ENCODE measurements at regions not wholly inside any gene's neighbourhood (a gene's known extent, or its start where the extent isn't known, plus 50 kb on each side); places are given as distances from the start of the nearest gene placed in this dataset.

- H3K27me3 ChIP-seq (ENCODE audit: control insufficient read depth, insufficient read depth, low read length): no peaks in the 10 kb centered on the region
- no peak for DNase-seq
- no peak overlapping the region for H3K4me3 ChIP-seq (ENCODE audit: insufficient read depth, low read depth, low read length)
- H3K36me3 ChIP-seq (replicated peaks; ENCODE audit: control insufficient read depth, insufficient read depth, low read length): no peaks in the 10 kb centered on the region
These were observed 185.3 kb upstream of the UBE2E2 start for GRCh38 chr3:23017801-23018200.

GRCh38 chr3:23019596-23020300, 183.4 kb upstream of the UBE2E2 start:
- no peak overlapping the region for H3K4me3 ChIP-seq (ENCODE audit: insufficient read depth, low read depth, low read length)
- H3K36me3 ChIP-seq (replicated peaks; ENCODE audit: control insufficient read depth, insufficient read depth, low read length): no peaks in the 10 kb centered on the region
- no peak for DNase-seq
- H3K27me3 ChIP-seq (ENCODE audit: control insufficient read depth, insufficient read depth, low read length): no peaks in the 10 kb centered on the region

- no peaks in the 10 kb centered on the region for H3K36me3 ChIP-seq (replicated peaks; ENCODE audit: control insufficient read depth, insufficient read depth, low read length)
- DNase-seq: no peak
- H3K27me3 ChIP-seq (ENCODE audit: control insufficient read depth, insufficient read depth, low read length): no peaks in the 10 kb centered on the region
- H3K4me3 ChIP-seq (ENCODE audit: insufficient read depth, low read depth, low read length): no peak overlapping the region
These were observed 174.8 kb upstream of the UBE2E2 start for GRCh38 chr3:23028294-23028693.

- H3K4me3 ChIP-seq (ENCODE audit: insufficient read depth, low read depth, low read length): no peak overlapping the region
- no peaks in the 10 kb centered on the region for H3K36me3 ChIP-seq (replicated peaks; ENCODE audit: control insufficient read depth, insufficient read depth, low read length)
- no peak for DNase-seq
- H3K27me3 ChIP-seq (ENCODE audit: control insufficient read depth, insufficient read depth, low read length): no peaks in the 10 kb centered on the region
These were observed 174.1 kb upstream of the UBE2E2 start for GRCh38 chr3:23029001-23029400.

- no peak for DNase-seq
- no peak overlapping the region for H3K4me3 ChIP-seq (ENCODE audit: insufficient read depth, low read depth, low read length)
- no peaks in the 10 kb centered on the region for H3K27me3 ChIP-seq (ENCODE audit: control insufficient read depth, insufficient read depth, low read length)
- H3K36me3 ChIP-seq (replicated peaks; ENCODE audit: control insufficient read depth, insufficient read depth, low read length): no peaks in the 10 kb centered on the region
These were observed 167.0 kb upstream of the UBE2E2 start for GRCh38 chr3:23035927-23036640.

GRCh38 chr3:23036728-23037127, 166.4 kb upstream of the UBE2E2 start:
- no peaks in the 10 kb centered on the region for H3K36me3 ChIP-seq (replicated peaks; ENCODE audit: control insufficient read depth, insufficient read depth, low read length)
- H3K4me3 ChIP-seq (ENCODE audit: insufficient read depth, low read depth, low read length): no peak overlapping the region
- DNase-seq: no peak
- H3K27me3 ChIP-seq (ENCODE audit: control insufficient read depth, insufficient read depth, low read length): no peaks in the 10 kb centered on the region

- Histone ChIP-seq H3K27me3 (ENCODE audit: control insufficient read depth, insufficient read depth, low read length) (no peaks in the 10 kb centered on the region), H3K4me3 (ENCODE audit: insufficient read depth, low read depth, low read length) (no peak overlapping the region), H3K36me3 (replicated peaks; ENCODE audit: control insufficient read depth, insufficient read depth, low read length) (no peaks in the 10 kb centered on the region)
- no peak for DNase-seq
These were observed 164.7 kb upstream of the UBE2E2 start for GRCh38 chr3:23038471-23038870.

GRCh38 chr3:23041918-23042696, 161.0 kb upstream of the UBE2E2 start:
- no peaks in the 10 kb centered on the region for H3K36me3 ChIP-seq (replicated peaks; ENCODE audit: control insufficient read depth, insufficient read depth, low read length)
- no peak for DNase-seq
- no peak overlapping the region for H3K4me3 ChIP-seq (ENCODE audit: insufficient read depth, low read depth, low read length)
- no peaks in the 10 kb centered on the region for H3K27me3 ChIP-seq (ENCODE audit: control insufficient read depth, insufficient read depth, low read length)

GRCh38 chr3:23044463-23044862, 158.7 kb upstream of the UBE2E2 start:
- H3K36me3 ChIP-seq (replicated peaks; ENCODE audit: control insufficient read depth, insufficient read depth, low read length): no peaks in the 10 kb centered on the region
- H3K4me3 ChIP-seq (ENCODE audit: insufficient read depth, low read depth, low read length): no peak overlapping the region
- no peaks in the 10 kb centered on the region for H3K27me3 ChIP-seq (ENCODE audit: control insufficient read depth, insufficient read depth, low read length)
- DNase-seq: no peak

GRCh38 chr3:23046536-23046935, 156.6 kb upstream of the UBE2E2 start:
- H3K4me3 ChIP-seq (ENCODE audit: insufficient read depth, low read depth, low read length): no peak overlapping the region
- DNase-seq: no peak
- no peaks in the 10 kb centered on the region for H3K27me3 ChIP-seq (ENCODE audit: control insufficient read depth, insufficient read depth, low read length)
- H3K36me3 ChIP-seq (replicated peaks; ENCODE audit: control insufficient read depth, insufficient read depth, low read length): no peaks in the 10 kb centered on the region

- no peak for DNase-seq
- Histone ChIP-seq H3K4me3 (ENCODE audit: insufficient read depth, low read depth, low read length) (no peak overlapping the region), H3K27me3 (ENCODE audit: control insufficient read depth, insufficient read depth, low read length) (no peaks in the 10 kb centered on the region), H3K36me3 (replicated peaks; ENCODE audit: control insufficient read depth, insufficient read depth, low read length) (no peaks in the 10 kb centered on the region)
These were observed 151.6 kb upstream of the UBE2E2 start for GRCh38 chr3:23051240-23052140.

GRCh38 chr3:23052208-23052607, 150.9 kb upstream of the UBE2E2 start:
- no peak overlapping the region for H3K4me3 ChIP-seq (ENCODE audit: insufficient read depth, low read depth, low read length)
- DNase-seq: no peak
- no peaks in the 10 kb centered on the region for H3K36me3 ChIP-seq (replicated peaks; ENCODE audit: control insufficient read depth, insufficient read depth, low read length)
- H3K27me3 ChIP-seq (ENCODE audit: control insufficient read depth, insufficient read depth, low read length): no peaks in the 10 kb centered on the region

GRCh38 chr3:23052620-23053019, 150.5 kb upstream of the UBE2E2 start:
- Histone ChIP-seq H3K4me3 (ENCODE audit: insufficient read depth, low read depth, low read length) (no peak overlapping the region), H3K27me3 (ENCODE audit: control insufficient read depth, insufficient read depth, low read length) (no peaks in the 10 kb centered on the region), H3K36me3 (replicated peaks; ENCODE audit: control insufficient read depth, insufficient read depth, low read length) (no peaks in the 10 kb centered on the region)
- DNase-seq: peak; percentile 34

- no peak overlapping the region for H3K4me3 ChIP-seq (ENCODE audit: insufficient read depth, low read depth, low read length)
- DNase-seq: no peak
- no peaks in the 10 kb centered on the region for H3K27me3 ChIP-seq (ENCODE audit: control insufficient read depth, insufficient read depth, low read length)
- H3K36me3 ChIP-seq (replicated peaks; ENCODE audit: control insufficient read depth, insufficient read depth, low read length): no peaks in the 10 kb centered on the region
These were observed 147.3 kb upstream of the UBE2E2 start for GRCh38 chr3:23055733-23056376.

All from H7 (cell line).